ENCODE measurements at regions not wholly inside any gene's neighbourhood (a gene's known extent, or its start where the extent isn't known, plus 50 kb on each side); places are given as distances from the start of the nearest gene placed in this dataset.
"Not testable (repeated sequence)": the region's sequence is repeated elsewhere in the genome, so short reads cannot be mapped to it uniquely, and the experiment has no call there.

- POLR2A ChIA-PET, result no interaction called here
- CTCF ChIA-PET, result no interaction called here
Measured at GRCh38 chr4:173093361-173093760, 75.2 kb upstream of the GALNT7 start.

GRCh38 chr4:173094739-173095421, 73.7 kb upstream of the GALNT7 start:
- no peak overlapping the region for H3K4me3 ChIP-seq
- no peak overlapping the region for H3K27ac ChIP-seq
- WGBS (ENCODE audit: missing lambda C conversion rate), result 61% methylated on average over 2 of the region's 2 CpGs
- DNase-seq (ENCODE audit: low read depth in 1 of 2, low spot score in 1 of 2), result no peak
- FAIRE-seq, result no peak
- TF ChIP-seq KDM1A (IDR thresholded peaks at IDR 0.05; ENCODE audit: low read depth), result no peak
- TF ChIP-seq NFE2L2 (conservative IDR thresholded peaks at IDR 0.05; ENCODE audit: low read length), result no peak
- no peak for TF ChIP-seq RFX5 (IDR thresholded peaks at IDR 0.05)
- TF ChIP-seq CEBPB (IDR thresholded peaks at IDR 0.05), result no peak
- TF ChIP-seq FOSB (CRISPR knock-in tag; IDR thresholded peaks at IDR 0.05), result no peak
- no peak for TF ChIP-seq RNF2 (IDR thresholded peaks at IDR 0.05; ENCODE audit: borderline replicate concordance, low read depth)
- H3K4me1 ChIP-seq, result no peaks in the 10 kb centered on the region
- ATAC-seq, result no peak
- CTCF ChIA-PET, result no interaction called here
- H3K9me3 ChIP-seq, result no peaks in the 10 kb centered on the region
- POLR2A ChIA-PET, result no interaction called here
- H3K4me2 ChIP-seq, result no peak overlapping the region

More at GRCh38 chr4:173093361-173093760, 75.2 kb upstream of the GALNT7 start:
- TF ChIP-seq MYC (IDR thresholded peaks at IDR 0.05; ENCODE audit: borderline replicate concordance, low read length) (no peak), JUNB (IDR thresholded peaks at IDR 0.05) (no peak), FOSL2 (IDR thresholded peaks at IDR 0.05) (no peak), FOSL2 (CRISPR knock-in tag; IDR thresholded peaks at IDR 0.05) (no peak), MAFK (IDR thresholded peaks at IDR 0.05; ENCODE audit: partially characterized antibody) (no peak), CBX2 (IDR thresholded peaks at IDR 0.05; ENCODE audit: borderline replicate concordance, low read depth) (no peak), POLR2AphosphoS2 (conservative IDR thresholded peaks at IDR 0.05; ENCODE audit: low read length) (no peak), EP300 (IDR thresholded peaks at IDR 0.05) (no peak), CEBPB (IDR thresholded peaks at IDR 0.05) (no peak), CBX8 (IDR thresholded peaks at IDR 0.05) (no peak), FOXS1 (CRISPR knock-in tag; IDR thresholded peaks at IDR 0.05) (no peak), FOSB (CRISPR knock-in tag; IDR thresholded peaks at IDR 0.05) (no peak), RARB (CRISPR knock-in tag; IDR thresholded peaks at IDR 0.05) (no peak), SMC3 (IDR thresholded peaks at IDR 0.05) (no peak), RNF2 (IDR thresholded peaks at IDR 0.05; ENCODE audit: borderline replicate concordance, low read depth) (no peak)
- TF ChIP-seq, protein P1, sequence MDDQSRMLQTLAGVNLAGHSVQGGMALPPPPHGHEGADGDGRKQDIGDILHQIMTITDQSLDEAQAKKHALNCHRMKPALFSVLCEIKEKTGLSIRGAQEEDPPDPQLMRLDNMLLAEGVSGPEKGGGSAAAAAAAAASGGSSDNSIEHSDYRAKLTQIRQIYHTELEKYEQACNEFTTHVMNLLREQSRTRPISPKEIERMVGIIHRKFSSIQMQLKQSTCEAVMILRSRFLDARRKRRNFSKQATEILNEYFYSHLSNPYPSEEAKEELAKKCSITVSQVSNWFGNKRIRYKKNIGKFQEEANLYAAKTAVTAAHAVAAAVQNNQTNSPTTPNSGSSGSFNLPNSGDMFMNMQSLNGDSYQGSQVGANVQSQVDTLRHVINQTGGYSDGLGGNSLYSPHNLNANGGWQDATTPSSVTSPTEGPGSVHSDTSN (IDR thresholded peaks at IDR 0.05), result no peak
- Histone ChIP-seq H3K27ac (no peak overlapping the region), H3K9me3 (no peaks in the 10 kb centered on the region), H3K4me1 (no peaks in the 10 kb centered on the region), H3K4me2 (no peak overlapping the region), H3K4me3 (no peak overlapping the region)
- no peak for FAIRE-seq
- ATAC-seq, result no peak
- DNase-seq (ENCODE audit: low read depth in 1 of 2, low spot score in 1 of 2), result no peak
- WGBS (ENCODE audit: missing lambda C conversion rate), result 78% methylated on average over 1 of the region's 1 CpG

DNA sequence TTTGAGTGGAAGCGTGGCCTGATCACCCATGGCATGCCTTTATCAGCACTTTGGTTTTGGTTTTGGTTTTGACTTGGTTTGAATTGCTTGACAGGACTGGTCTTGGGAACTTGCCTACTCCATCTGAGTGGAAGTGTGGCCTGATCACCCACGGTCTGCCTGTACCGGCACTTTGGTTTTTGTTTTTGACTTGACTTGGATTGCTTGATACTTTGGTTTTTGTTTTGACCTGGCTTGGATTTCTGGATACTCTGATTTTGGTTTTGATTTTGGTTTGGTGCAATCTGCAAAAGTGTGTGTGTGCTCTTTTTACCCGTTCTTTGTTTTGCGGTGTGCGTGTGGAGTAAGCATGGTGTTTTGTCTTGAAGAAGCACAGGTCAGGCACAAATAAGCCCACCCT, 69.2 kb upstream of the GALNT7 start:
- WGBS (ENCODE audit: missing lambda C conversion rate), result 92% methylated on average over 6 of the region's 6 CpGs

DNA sequence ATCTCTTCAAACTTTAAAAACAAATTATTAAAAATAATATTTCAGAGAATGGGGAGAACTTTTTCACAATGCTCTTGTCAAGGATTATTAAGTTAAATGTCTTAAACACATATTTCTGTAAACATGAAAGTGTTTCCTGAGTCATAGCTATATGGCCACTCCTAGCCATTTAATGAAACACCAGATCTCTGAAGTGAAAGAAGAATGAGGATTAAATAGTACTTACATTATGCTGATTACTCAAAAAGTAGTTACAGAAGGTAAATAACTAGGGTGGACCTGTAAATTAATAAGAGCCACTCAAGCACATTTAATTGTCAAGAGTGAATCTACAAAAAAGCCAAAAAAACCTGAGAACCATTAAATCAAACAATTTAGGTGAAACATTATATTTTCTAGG, 57.6 kb upstream of the GALNT7 start:
- no peaks in the 10 kb centered on the region for H3K9me3 ChIP-seq
- no peak for TF ChIP-seq NR3C1 (IDR thresholded peaks at IDR 0.05)
- no peak for TF ChIP-seq HES2 (IDR thresholded peaks at IDR 0.05)
- no peak for TF ChIP-seq RFX5 (IDR thresholded peaks at IDR 0.05)
- ChIA-PET POLR2A (no interaction called here), CTCF (interaction anchor here (0.6 to 0.9 kb wide), 2 partner anchors 15 to 60 kb away, joined by 3 read pairs; no protein-coding TSS in a partner anchor)
- no peak overlapping the region for H3K4me3 ChIP-seq
- no peak overlapping the region for H3K27ac ChIP-seq
- DNase-seq (ENCODE audit: low read depth in 1 of 2, low spot score in 1 of 2) (no peak), FAIRE-seq (no peak), ATAC-seq (no peak)
- no peak overlapping the region for H3K4me2 ChIP-seq
- no peaks in the 10 kb centered on the region for H3K4me1 ChIP-seq

More for the DNA sequence above, 69.2 kb upstream of the GALNT7 start:
- H3K27ac ChIP-seq; H3K9me3 ChIP-seq; CTCF ChIA-PET; H3K4me1 ChIP-seq; H3K4me3 ChIP-seq; DNase-seq (ENCODE audit: low read depth in 1 of 2, low spot score in 1 of 2); POLR2A ChIA-PET; H3K4me2 ChIP-seq; FAIRE-seq; ATAC-seq: not testable (repeated sequence)

DNA sequence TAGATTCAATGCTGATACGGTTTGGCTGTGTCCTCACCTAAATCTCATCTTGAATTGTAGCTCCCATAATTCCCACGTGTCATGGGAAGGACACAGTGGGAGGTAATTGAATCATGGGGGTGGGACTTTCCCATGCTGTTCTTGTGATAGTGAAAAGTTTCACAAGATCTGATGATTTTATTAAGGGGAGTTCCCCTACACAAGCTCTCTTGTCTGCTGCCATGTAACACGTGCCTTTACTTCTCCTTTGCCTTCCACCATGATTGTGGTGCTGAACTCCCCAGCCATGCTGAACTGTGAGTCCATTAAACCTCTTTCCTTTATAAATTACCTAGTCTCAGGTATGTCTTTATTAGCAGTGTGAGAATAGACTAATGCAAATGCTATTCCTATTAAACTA, 51.2 kb upstream of the GALNT7 start:
- POLR2A ChIA-PET; FAIRE-seq; ATAC-seq; CTCF ChIA-PET; H3K4me2 ChIP-seq; H3K4me1 ChIP-seq; H3K4me3 ChIP-seq; H3K27ac ChIP-seq; DNase-seq (ENCODE audit: low read depth in 1 of 2, low spot score in 1 of 2); H3K9me3 ChIP-seq: not testable (repeated sequence)
- WGBS (ENCODE audit: missing lambda C conversion rate), result 44% methylated on average over 3 of the region's 3 CpGs

All from A549 (cell line).